Right lobe of liver (tissue), 4 donors: ENCODE measurements at regions not wholly inside any gene's neighbourhood (a gene's known extent, or its start where the extent isn't known, plus 50 kb on each side); places are given as distances from the start of the nearest gene placed in this dataset.

ENCODE experiments used
- CTCF ChIP-seq, 4 donors: fragments of 200-600 bp in 3 of 4; fragments of 450-650 bp in 1 of 4; IDR thresholded peaks; one replicate each; pipeline versions ENCODE4 v1.5.1 to v1.8.0; 2016 to 2022; ENCODE audit warnings: antibody characterized with exemption in 4 of 4, mild to moderate bottlenecking in 2 of 4
- POLR2A ChIP-seq: fragments of 450-650 bp; IDR thresholded peaks from one replicate; pipeline ENCODE4 v1.6.1; 2017; ENCODE audit warnings: antibody characterized with exemption, mild to moderate bottlenecking
- donor health status: DM: no; HTN: no; CAD: no.
- donor health status: DM: no; HTN: no; CAD: no.
- donor health status: DM: no; HTN: yes; CAD: no.

- TF ChIP-seq CTCF (IDR thresholded peaks at IDR 0.05) (no peak), POLR2A (no peak)
Observed at GRCh38 chr3:132198516-132198915, 118.7 kb upstream of the ACP3 start.
